WTC11 (cell line): ENCODE measurements at regions not wholly inside any gene's neighbourhood (a gene's known extent, or its start where the extent isn't known, plus 50 kb on each side); places are given as distances from the start of the nearest gene placed in this dataset.

Source experiments
- CTCF ChIP-seq: fragments of 200-600 bp; IDR thresholded peaks from 2 replicates; pipeline ENCODE4 v1.8.0; 2022; ENCODE audit warnings: antibody characterized with exemption
- ETV6 ChIP-seq: sonication (generic); formaldehyde crosslinking; IDR thresholded peaks from 2 replicates; pipeline ENCODE4 v1.8.1; 2022; ENCODE audit warnings: mild to moderate bottlenecking, missing genetic modification reagents
- FOXP4 ChIP-seq: sonication (generic); formaldehyde crosslinking; IDR thresholded peaks from 2 replicates; pipeline ENCODE4 v1.8.0; 2022; ENCODE audit warnings: mild to moderate bottlenecking, missing genetic modification reagents
- NFYB ChIP-seq: sonication (generic); formaldehyde crosslinking; conservative IDR thresholded peaks from 2 replicates; pipeline ENCODE4 v1.8.0; 2022; ENCODE audit warnings: low read depth, missing genetic modification reagents
- NR3C1 ChIP-seq: sonication (generic); formaldehyde crosslinking; conservative IDR thresholded peaks from 2 replicates; pipeline ENCODE4 v1.8.1; 2023; ENCODE audit warnings: low read depth, mild to moderate bottlenecking, missing genetic modification reagents
- RELA ChIP-seq: sonication (generic); formaldehyde crosslinking; IDR thresholded peaks from 2 replicates; pipeline ENCODE4 v1.8.1; 2022; ENCODE audit warnings: missing genetic modification reagents, mild to moderate bottlenecking, borderline replicate concordance
- SOX15 ChIP-seq: fragments of 250-450 bp; sonication (Bioruptor Pico); IDR thresholded peaks from 2 replicates; pipeline ENCODE4 v1.9.0; 2021; ENCODE audit warnings: mild to moderate bottlenecking
- ZBTB21 ChIP-seq: sonication (generic); formaldehyde crosslinking; IDR thresholded peaks from 2 replicates; pipeline ENCODE4 v1.8.1; 2023; ENCODE audit warnings: mild to moderate bottlenecking, missing genetic modification reagents, borderline replicate concordance
- ZMAT4 ChIP-seq: fragments of 250-450 bp; sonication (Bioruptor Pico); IDR thresholded peaks from 2 replicates; pipeline ENCODE4 v1.9.0; 2021; ENCODE audit warnings: mild to moderate bottlenecking
- ZNF138 ChIP-seq: sonication (generic); formaldehyde crosslinking; conservative IDR thresholded peaks from 2 replicates; pipeline ENCODE4 v1.8.1; 2022; ENCODE audit warnings: mild to moderate bottlenecking, moderate library complexity, missing genetic modification reagents
- ZNF219 ChIP-seq: sonication (generic); formaldehyde crosslinking; IDR thresholded peaks from 2 replicates; pipeline ENCODE4 v1.8.0; 2023; ENCODE audit warnings: missing genetic modification reagents, mild to moderate bottlenecking, borderline replicate concordance
- ZNF317 ChIP-seq: sonication (generic); formaldehyde crosslinking; IDR thresholded peaks from 2 replicates; pipeline ENCODE4 v1.8.1; 2023; ENCODE audit warnings: low read depth, mild to moderate bottlenecking, moderate library complexity, missing genetic modification reagents, borderline replicate concordance

- TF ChIP-seq SOX15 (CRISPR knock-in tag) = no peak
- TF ChIP-seq NFYB (CRISPR knock-in tag) = no peak
- no peak for TF ChIP-seq CTCF
- no peak for TF ChIP-seq ZNF317
- no peak for TF ChIP-seq FOXP4
- TF ChIP-seq ZMAT4 = no peak
- no peak for TF ChIP-seq NR3C1
- TF ChIP-seq RELA (CRISPR knock-in tag) = no peak
- no peak for TF ChIP-seq ZBTB21 (CRISPR knock-in tag)
- no peak for TF ChIP-seq ETV6
- TF ChIP-seq ZNF138 (CRISPR knock-in tag) = no peak
- no peak for TF ChIP-seq ZNF219
These were observed 281.8 kb upstream of the MAP3K7 start for GRCh38 chr6:90868656-90869055.
